Activated CD4-positive, alpha-beta T cell treated with anti-CD3 and anti-CD28 coated beads for 36 hours (primary cell): ENCODE measurements at regions not wholly inside any gene's neighbourhood (a gene's known extent, or its start where the extent isn't known, plus 50 kb on each side); places are given as distances from the start of the nearest gene placed in this dataset.

Experiments used
- ATAC-seq: fragments of 200-7000 bp; cut with Tn5 transposase; one replicate; pipeline ENCODE4 v1.10.0; 2021; ENCODE audit warnings: mild to moderate bottlenecking, moderate library complexity
- CTCF ChIA-PET: fragments of 350-600 bp; sonication (Branson Sonifier 250); formaldehyde crosslinking; loops from one replicate; lab custom pipeline; 2021; ENCODE audit warnings: antibody characterized with exemption; lab: Charles Lee
- POLR2A ChIA-PET: fragments of 350-600 bp; sonication (Branson Sonifier 250); formaldehyde crosslinking; loops from one replicate; lab custom pipeline; 2021; ENCODE audit warnings: antibody characterized with exemption, inconsistent platforms; lab: Charles Lee
- DNase-seq: peaks from one replicate; pipeline ENCODE4 v3.0.0-alpha.2; 2020
- H3K27ac Mint-ChIP-seq: one replicate; pipeline ENCODE4 v1.8.0; 2021; ENCODE audit warnings: mixed read lengths
- H3K27me3 Mint-ChIP-seq: one replicate; pipeline ENCODE4 v1.8.0; 2021; ENCODE audit warnings: mixed read lengths
- H3K36me3 Mint-ChIP-seq: one replicate; pipeline ENCODE4 v1.8.0; 2021; ENCODE audit warnings: low read depth, mixed read lengths
- H3K4me1 Mint-ChIP-seq: one replicate; pipeline ENCODE4 v1.8.0; 2021; ENCODE audit warnings: mixed read lengths
- H3K4me3 Mint-ChIP-seq: one replicate; pipeline ENCODE4 v1.8.0; 2021; ENCODE audit warnings: mild to moderate bottlenecking, moderate library complexity, mixed read lengths
- H3K9me3 Mint-ChIP-seq: one replicate; pipeline ENCODE4 v1.8.0; 2021; ENCODE audit warnings: low read depth, mixed read lengths
- intact Hi-C, 2 experiments: fragments of 100-400 bp; cut with DNase I in 1 of 2; cut with micrococcal nuclease in 1 of 2; formaldehyde crosslinking; loops; one replicate each; pipeline versions ENCODE4 v1.14.2 to v1.15.1; 2022 to 2024; cut with DNase I, micrococcal nuclease

DNA sequence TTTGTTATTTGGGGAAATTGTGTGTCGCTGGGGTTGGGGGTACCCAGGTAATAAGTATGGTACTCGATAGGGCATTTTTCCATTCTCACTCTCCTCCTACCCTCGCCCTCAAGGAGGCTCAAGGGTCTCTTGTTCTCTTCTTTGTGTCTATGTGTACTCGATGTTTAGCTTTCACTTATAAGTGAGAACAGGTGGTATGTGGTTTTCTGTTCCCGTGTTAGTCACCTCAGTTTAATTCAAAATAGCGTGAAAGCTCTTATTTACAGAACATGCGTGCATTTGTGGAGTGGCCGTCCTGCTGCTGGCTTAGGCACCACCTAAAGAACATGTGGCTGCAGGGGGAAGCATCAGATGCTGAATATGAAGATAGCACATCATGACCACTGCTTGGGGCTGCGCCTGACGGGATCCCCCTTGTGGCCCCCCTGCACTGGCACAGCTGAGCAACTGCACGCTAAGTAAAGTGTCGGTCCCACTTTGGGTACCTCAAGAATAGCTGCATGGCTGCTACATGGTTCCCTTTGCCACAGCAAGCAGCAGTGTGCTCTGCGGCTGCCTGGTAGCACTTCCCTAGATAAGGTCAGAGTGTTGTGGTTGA lies 569.0 kb downstream of the DCDC2C start:
- POLR2A ChIA-PET: no interaction called here
- no peaks in the 10 kb centered on the region for H3K27me3 Mint-ChIP-seq
- intact Hi-C loops: no loop called here

DNA sequence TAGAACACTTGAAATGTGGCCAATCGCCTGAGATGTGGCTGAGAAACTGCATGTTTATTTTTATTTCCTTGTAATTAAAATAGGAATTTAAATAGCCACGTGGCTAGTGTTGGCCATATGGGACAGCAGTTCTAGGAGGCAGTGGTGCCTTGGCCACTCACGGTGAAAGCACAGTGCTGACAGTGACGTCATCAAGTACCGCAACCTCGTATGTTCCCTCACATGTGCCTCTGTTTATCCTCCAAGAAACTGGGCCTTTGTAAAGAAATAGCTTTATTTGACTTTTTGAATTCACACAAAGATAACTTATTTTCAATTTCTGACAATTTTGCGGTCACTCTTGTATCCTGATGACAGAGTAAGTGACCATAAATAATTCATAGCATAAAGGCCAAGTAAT lies 575.0 kb downstream of the DCDC2C start:
- CTCF ChIA-PET: no interaction called here

More for the DNA sequence above, 569.0 kb downstream of the DCDC2C start:
- H3K4me3 Mint-ChIP-seq: no peak overlapping the region
- no peak overlapping the region for H3K27ac Mint-ChIP-seq
- no peaks in the 10 kb centered on the region for H3K4me1 Mint-ChIP-seq
- no peaks in the 10 kb centered on the region for H3K36me3 Mint-ChIP-seq
- ATAC-seq: no peak
- CTCF ChIA-PET: interaction anchor here (0.6 kb wide), 1 partner anchor 14 kb away, joined by 3 read pairs; no protein-coding TSS in a partner anchor
- DNase-seq: no peak
- peaks cover 7% of the 10 kb centered on the region for H3K9me3 Mint-ChIP-seq

DNA sequence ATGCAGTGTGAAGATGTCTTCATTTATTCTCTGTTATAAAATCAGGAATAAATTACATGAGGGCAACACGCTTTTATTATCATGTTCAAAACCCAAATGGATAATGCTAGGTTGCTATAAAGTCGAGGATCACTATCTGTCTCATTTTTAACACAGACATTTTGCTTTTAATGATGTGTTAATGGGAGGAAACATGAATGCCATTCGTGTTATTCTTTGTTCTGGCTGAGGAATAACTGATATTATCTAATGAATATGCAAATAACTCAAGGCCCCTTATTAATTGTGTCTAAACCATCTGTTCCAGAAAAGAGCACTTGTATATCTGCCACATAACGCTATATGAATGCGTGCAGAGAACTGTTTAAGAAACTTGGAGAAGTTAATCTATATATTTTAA lies 576.1 kb downstream of the DCDC2C start:
- DNase-seq (no peak), ATAC-seq (no peak)
- intact Hi-C loops: no loop called here
- ChIA-PET POLR2A (no interaction called here), CTCF (no interaction called here)
- Mint-ChIP-seq H3K27ac (no peak overlapping the region), H3K36me3 (no peaks in the 10 kb centered on the region), H3K27me3 (no peaks in the 10 kb centered on the region), H3K4me3 (no peak overlapping the region), H3K9me3 (peaks cover 9% of the 10 kb centered on the region), H3K4me1 (no peaks in the 10 kb centered on the region)

More for the DNA sequence above, 575.0 kb downstream of the DCDC2C start:
- Mint-ChIP-seq H3K9me3 (peaks cover 9% of the 10 kb centered on the region), H3K4me1 (no peaks in the 10 kb centered on the region), H3K27me3 (no peaks in the 10 kb centered on the region), H3K27ac (no peak overlapping the region), H3K36me3 (no peaks in the 10 kb centered on the region), H3K4me3 (no peak overlapping the region)
- ATAC-seq (no peak), DNase-seq (no peak)
- POLR2A ChIA-PET: no interaction called here
- intact Hi-C loops: no loop called here

DNA sequence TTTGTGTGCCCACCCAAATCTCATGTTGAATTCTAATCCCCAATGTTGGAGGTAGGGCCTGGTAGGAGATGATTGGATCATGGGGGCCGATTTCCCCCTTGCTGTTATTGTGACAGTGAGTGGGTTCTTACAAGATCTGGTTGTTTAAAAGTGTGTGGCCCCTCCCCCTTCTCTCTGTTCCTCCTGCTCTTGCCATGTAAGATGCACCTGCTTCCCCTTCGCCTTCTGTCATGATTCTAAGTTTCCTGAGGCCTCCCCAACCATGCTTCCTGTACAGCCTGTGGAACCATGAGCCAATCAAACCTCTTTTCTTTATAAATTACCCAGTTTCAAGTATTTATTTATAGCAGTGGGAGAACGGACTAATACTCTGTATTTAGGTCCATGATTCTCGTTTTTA lies 588.1 kb downstream of the DCDC2C start:
- Mint-ChIP-seq H3K4me1 (no peaks in the 10 kb centered on the region), H3K36me3 (no peaks in the 10 kb centered on the region), H3K27me3 (no peaks in the 10 kb centered on the region), H3K9me3 (no peaks in the 10 kb centered on the region), H3K27ac (no peak overlapping the region), H3K4me3 (no peak overlapping the region)
- DNase-seq (no peak), ATAC-seq (no peak)
- intact Hi-C loops: no loop called here
- ChIA-PET CTCF (no interaction called here), POLR2A (no interaction called here)

DNA sequence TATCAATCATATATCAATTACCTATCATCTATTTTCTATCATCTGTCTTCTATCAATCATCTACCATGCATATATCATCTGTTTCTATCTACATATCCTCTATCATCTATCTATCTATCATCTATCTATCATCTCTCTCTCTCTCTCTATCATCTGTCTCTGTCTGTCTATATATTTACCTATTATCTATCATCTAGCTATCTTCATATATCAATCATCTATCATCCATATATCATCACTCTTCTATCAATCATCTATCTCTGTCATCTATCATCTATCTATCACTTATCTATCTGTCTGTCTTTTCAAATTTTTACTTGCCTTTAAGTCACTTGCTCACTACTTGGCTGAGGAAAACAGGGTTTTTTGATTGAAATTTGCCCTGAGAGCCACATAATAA lies 592.3 kb downstream of the DCDC2C start:
- Mint-ChIP-seq H3K9me3 (peaks cover 2% of the 10 kb centered on the region), H3K27ac (no peak overlapping the region), H3K36me3 (no peaks in the 10 kb centered on the region), H3K4me3 (no peak overlapping the region), H3K27me3 (no peaks in the 10 kb centered on the region), H3K4me1 (no peaks in the 10 kb centered on the region)
- intact Hi-C loops: no loop called here
- ChIA-PET CTCF (no interaction called here), POLR2A (no interaction called here)
- ATAC-seq (no peak), DNase-seq (no peak)

DNA sequence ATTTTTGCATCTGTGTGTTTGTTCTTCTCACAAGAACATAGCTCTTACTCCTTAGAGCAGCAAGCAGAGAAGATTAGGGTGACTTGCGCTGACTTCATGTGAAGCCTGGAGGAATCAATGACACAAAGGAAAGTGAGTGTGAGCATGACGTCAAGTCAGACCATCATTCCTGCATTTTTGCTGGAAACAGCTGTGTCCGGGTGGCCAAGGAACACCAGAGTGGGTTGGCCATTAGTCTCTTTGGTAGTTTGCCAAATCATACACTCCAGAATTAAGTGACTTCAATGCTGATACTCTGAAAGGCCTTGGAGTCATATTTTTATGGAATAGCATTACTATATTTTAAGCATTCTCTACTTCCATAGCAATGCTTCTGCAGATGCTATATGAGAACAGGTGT lies 597.2 kb downstream of the DCDC2C start:
- CTCF ChIA-PET: no interaction called here
- no peaks in the 10 kb centered on the region for H3K27me3 Mint-ChIP-seq
- no peaks in the 10 kb centered on the region for H3K36me3 Mint-ChIP-seq
- no peak for DNase-seq
- no peak overlapping the region for H3K27ac Mint-ChIP-seq
- no peaks in the 10 kb centered on the region for H3K4me1 Mint-ChIP-seq
- intact Hi-C loops: no loop called here
- ATAC-seq: no peak
- H3K9me3 Mint-ChIP-seq: peaks cover 5% of the 10 kb centered on the region
- H3K4me3 Mint-ChIP-seq: no peak overlapping the region
- POLR2A ChIA-PET: no interaction called here

DNA sequence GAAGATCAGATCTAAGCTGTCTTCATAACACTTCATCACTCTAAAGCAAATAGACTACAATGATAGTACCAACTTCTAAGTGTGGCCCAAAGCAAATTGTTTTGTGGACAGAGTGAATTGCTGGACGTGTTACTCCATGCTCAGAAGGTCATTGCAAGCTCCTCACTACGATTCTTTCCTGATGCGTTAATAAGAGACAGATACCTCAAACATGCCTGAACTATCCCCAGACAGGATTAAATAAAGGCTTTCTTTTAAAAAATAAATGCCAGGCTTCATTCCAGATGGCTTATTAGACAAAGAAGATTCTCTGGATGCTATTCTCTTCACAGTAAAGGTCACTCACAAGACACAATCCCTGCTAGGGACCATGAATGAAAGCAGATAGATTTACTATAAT lies 621.2 kb downstream of the DCDC2C start:
- Mint-ChIP-seq H3K27me3 (no peaks in the 10 kb centered on the region), H3K4me1 (no peaks in the 10 kb centered on the region), H3K9me3 (peaks cover 3% of the 10 kb centered on the region), H3K27ac (no peak overlapping the region), H3K4me3 (no peak overlapping the region), H3K36me3 (no peaks in the 10 kb centered on the region)
- DNase-seq (no peak), ATAC-seq (no peak)
- CTCF ChIA-PET: no interaction called here
- intact Hi-C loops: no loop called here
- POLR2A ChIA-PET: no interaction called here

DNA sequence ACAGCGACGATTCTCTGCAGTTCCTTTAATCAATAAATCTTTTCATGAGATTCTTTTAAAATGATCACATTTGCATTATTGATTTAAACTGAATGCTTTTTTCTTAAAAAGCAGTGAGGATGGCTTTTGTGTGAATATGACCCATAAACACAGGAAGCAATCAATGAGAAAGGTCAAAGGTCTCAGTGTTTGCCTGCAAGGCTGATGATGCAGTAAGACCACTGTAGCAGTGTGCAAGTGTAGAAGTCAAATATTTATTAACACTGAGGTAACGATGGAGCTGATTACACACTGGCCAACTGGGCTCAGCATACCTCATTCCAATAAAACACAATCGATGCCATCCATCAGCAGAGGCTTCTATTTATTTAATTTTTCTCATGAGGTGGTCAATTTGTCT lies 633.5 kb downstream of the DCDC2C start:
- Mint-ChIP-seq H3K27me3 (no peaks in the 10 kb centered on the region), H3K4me1 (no peaks in the 10 kb centered on the region), H3K36me3 (no peaks in the 10 kb centered on the region), H3K27ac (no peak overlapping the region), H3K9me3 (peaks cover 3% of the 10 kb centered on the region), H3K4me3 (no peak overlapping the region)
- CTCF ChIA-PET: no interaction called here
- intact Hi-C loops: no loop called here
- DNase-seq: no peak
- POLR2A ChIA-PET: no interaction called here
- ATAC-seq: no peak

DNA sequence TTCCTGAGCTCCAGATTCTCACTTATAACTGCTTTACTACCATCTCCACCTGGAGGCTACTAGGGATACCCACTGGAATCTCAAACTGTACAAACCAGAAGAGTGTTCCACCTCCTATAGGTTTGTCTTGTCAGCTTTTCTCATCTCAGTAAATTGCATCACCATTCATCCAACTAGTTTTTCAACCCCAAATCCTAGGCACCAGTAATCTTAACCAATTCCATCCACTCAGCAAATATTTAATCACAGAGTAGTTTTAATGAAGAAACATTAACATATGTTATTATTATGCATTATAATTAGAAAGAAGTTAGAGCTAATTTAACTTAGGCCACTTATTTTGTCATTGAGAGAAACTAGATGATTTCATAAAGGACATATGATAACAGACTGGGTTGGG lies 635.0 kb downstream of the DCDC2C start:
- no peaks in the 10 kb centered on the region for H3K27me3 Mint-ChIP-seq
- H3K36me3 Mint-ChIP-seq: no peaks in the 10 kb centered on the region
- ChIA-PET CTCF (no interaction called here), POLR2A (no interaction called here)
- no peaks in the 10 kb centered on the region for H3K4me1 Mint-ChIP-seq
- DNase-seq (no peak), ATAC-seq (no peak)
- H3K4me3 Mint-ChIP-seq: no peak overlapping the region
- H3K9me3 Mint-ChIP-seq: peaks cover 3% of the 10 kb centered on the region
- intact Hi-C loops: no loop called here
- H3K27ac Mint-ChIP-seq: no peak overlapping the region

DNA sequence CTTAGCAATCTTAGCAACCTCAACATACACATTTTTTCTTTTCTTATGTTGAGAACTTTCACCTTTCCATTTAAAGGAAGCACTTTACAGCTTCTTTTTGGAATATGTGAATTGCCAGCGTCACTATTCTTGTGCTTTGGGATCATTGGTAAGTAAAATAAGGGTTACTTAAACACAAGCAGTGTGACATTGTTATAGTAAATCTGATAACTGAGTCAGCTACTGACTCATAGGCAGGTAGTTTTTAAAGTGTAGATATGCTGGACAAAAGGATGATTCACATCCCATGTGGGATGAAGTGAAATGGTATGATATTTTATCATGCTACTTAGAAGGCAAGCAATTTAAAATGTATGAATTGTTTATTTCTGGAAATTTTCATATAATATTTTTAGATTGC lies 637.2 kb downstream of the DCDC2C start:
- CTCF ChIA-PET: no interaction called here
- H3K27me3 Mint-ChIP-seq: no peaks in the 10 kb centered on the region

DNA sequence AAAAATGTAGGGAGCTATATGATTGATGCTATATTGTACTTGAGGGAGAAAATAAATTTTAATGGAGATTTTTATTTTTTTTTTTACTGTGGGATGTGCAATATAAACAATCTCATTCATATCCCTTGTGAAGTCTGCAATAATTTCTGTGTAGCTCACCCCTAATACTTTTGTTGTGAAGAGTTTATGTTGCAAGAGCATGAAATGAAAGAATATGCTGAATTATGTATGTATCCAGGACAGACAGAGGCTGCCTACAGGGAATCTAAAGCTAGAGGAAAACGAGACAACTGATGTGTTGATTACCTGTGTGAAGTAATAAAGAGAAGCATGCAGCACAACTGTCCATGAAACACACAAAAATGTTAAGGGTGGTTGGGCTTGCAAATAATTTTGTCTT lies 643.3 kb downstream of the DCDC2C start:
- H3K4me3 Mint-ChIP-seq: no peak overlapping the region
- no peak overlapping the region for H3K27ac Mint-ChIP-seq
- H3K36me3 Mint-ChIP-seq: no peaks in the 10 kb centered on the region
- no peaks in the 10 kb centered on the region for H3K4me1 Mint-ChIP-seq
- H3K27me3 Mint-ChIP-seq: no peaks in the 10 kb centered on the region
- peaks cover 9% of the 10 kb centered on the region for H3K9me3 Mint-ChIP-seq
- POLR2A ChIA-PET: no interaction called here
- intact Hi-C loops: no loop called here
- no peak for DNase-seq
- CTCF ChIA-PET: no interaction called here
- no peak for ATAC-seq

More for the DNA sequence above, 637.2 kb downstream of the DCDC2C start:
- ATAC-seq: no peak
- H3K36me3 Mint-ChIP-seq: no peaks in the 10 kb centered on the region
- intact Hi-C loops: no loop called here
- POLR2A ChIA-PET: no interaction called here
- no peaks in the 10 kb centered on the region for H3K9me3 Mint-ChIP-seq
- no peak overlapping the region for H3K4me3 Mint-ChIP-seq
- DNase-seq: no peak
- no peak overlapping the region for H3K27ac Mint-ChIP-seq
- no peaks in the 10 kb centered on the region for H3K4me1 Mint-ChIP-seq

DNA sequence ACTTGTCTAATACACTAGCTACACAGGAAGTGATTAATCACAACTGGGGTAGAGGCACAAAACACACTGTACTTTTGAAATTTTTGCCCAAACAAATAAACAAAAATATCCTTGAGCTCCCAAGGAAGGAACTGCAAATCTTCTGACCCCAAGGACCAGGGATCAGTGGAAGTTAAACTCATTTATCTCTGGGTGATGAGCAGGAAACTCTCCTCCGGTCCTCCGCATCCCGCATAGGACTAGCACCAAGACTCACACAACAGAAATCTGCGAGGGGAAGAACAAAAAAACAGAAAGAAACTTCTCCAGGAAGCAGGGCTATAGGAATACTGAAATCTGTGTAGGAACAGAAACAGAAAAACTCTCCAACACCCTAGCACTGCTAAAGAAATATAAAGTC lies 650.3 kb downstream of the DCDC2C start:
- Mint-ChIP-seq H3K4me1 (no peaks in the 10 kb centered on the region), H3K36me3 (no peaks in the 10 kb centered on the region), H3K4me3 (no peak overlapping the region), H3K9me3 (peaks cover 14% of the 10 kb centered on the region), H3K27ac (no peak overlapping the region), H3K27me3 (no peaks in the 10 kb centered on the region)
- POLR2A ChIA-PET: no interaction called here
- CTCF ChIA-PET: interaction anchor here (0.6 kb wide), 2 partner anchors 263 to 347 kb away, joined by 3 to 4 read pairs; no protein-coding TSS in a partner anchor
- intact Hi-C loops: no loop called here
- ATAC-seq (no peak), DNase-seq (no peak)
